ENCODE measurements at regions not wholly inside any gene's neighbourhood (a gene's known extent, or its start where the extent isn't known, plus 50 kb on each side); places are given as distances from the start of the nearest gene placed in this dataset.

GRCh38 chr20:60583741-60584140 is 625.5 kb downstream of the CDH26 start:
- TF ChIP-seq CTCF (conservative IDR thresholded peaks at IDR 0.05): no peak
- H3K4me1 Mint-ChIP-seq: peaks cover 51% of the 10 kb centered on the region
- H3K9me3 Mint-ChIP-seq: peaks cover 3% of the 10 kb centered on the region
- peaks cover 4% of the 10 kb centered on the region for H3K36me3 Mint-ChIP-seq (ENCODE audit: low read depth)
- H3K4me3 Mint-ChIP-seq: no peak overlapping the region
- no peak overlapping the region for H3K27ac Mint-ChIP-seq (ENCODE audit: unreplicated experiment)
- no peak for DNase-seq (ENCODE audit: low read depth, low spot score)
- H3K27me3 Mint-ChIP-seq (ENCODE audit: low read depth): no peaks in the 10 kb centered on the region

GRCh38 chr20:60584221-60584620 is 626.0 kb downstream of the CDH26 start:
- Mint-ChIP-seq H3K9me3 (no peaks in the 10 kb centered on the region), H3K4me3 (no peak overlapping the region), H3K36me3 (ENCODE audit: low read depth) (no peaks in the 10 kb centered on the region), H3K27ac (ENCODE audit: unreplicated experiment) (no peak overlapping the region), H3K4me1 (peaks cover 51% of the 10 kb centered on the region), H3K27me3 (ENCODE audit: low read depth) (no peaks in the 10 kb centered on the region)
- TF ChIP-seq CTCF (conservative IDR thresholded peaks at IDR 0.05): no peak
- no peak for DNase-seq (ENCODE audit: low read depth, low spot score)

- H3K4me3 Mint-ChIP-seq: no peak overlapping the region
- no peaks in the 10 kb centered on the region for H3K36me3 Mint-ChIP-seq (ENCODE audit: low read depth)
- H3K4me1 Mint-ChIP-seq: peaks cover 40% of the 10 kb centered on the region
- no peak for DNase-seq (ENCODE audit: low read depth, low spot score)
- H3K27ac Mint-ChIP-seq (ENCODE audit: unreplicated experiment): no peak overlapping the region
- no peaks in the 10 kb centered on the region for H3K9me3 Mint-ChIP-seq
- no peak for TF ChIP-seq CTCF (conservative IDR thresholded peaks at IDR 0.05)
- no peaks in the 10 kb centered on the region for H3K27me3 Mint-ChIP-seq (ENCODE audit: low read depth)
Observed at GRCh38 chr20:60585651-60586050, 627.4 kb downstream of the CDH26 start.

GRCh38 chr20:60586269-60587050 is 628.2 kb downstream of the CDH26 start:
- H3K4me3 Mint-ChIP-seq: no peak overlapping the region
- H3K27ac Mint-ChIP-seq (ENCODE audit: unreplicated experiment): no peak overlapping the region
- TF ChIP-seq CTCF (conservative IDR thresholded peaks at IDR 0.05): no peak

GRCh38 chr20:60587986-60588385 is 629.8 kb downstream of the CDH26 start:
- no peak overlapping the region for H3K27ac Mint-ChIP-seq (ENCODE audit: unreplicated experiment)
- no peaks in the 10 kb centered on the region for H3K27me3 Mint-ChIP-seq (ENCODE audit: low read depth)
- TF ChIP-seq CTCF (conservative IDR thresholded peaks at IDR 0.05): no peak
- no peak overlapping the region for H3K4me3 Mint-ChIP-seq
- DNase-seq (ENCODE audit: low read depth, low spot score): no peak
- no peaks in the 10 kb centered on the region for H3K36me3 Mint-ChIP-seq (ENCODE audit: low read depth)
- H3K9me3 Mint-ChIP-seq: no peaks in the 10 kb centered on the region
- peaks cover 36% of the 10 kb centered on the region for H3K4me1 Mint-ChIP-seq

More at GRCh38 chr20:60586269-60587050, 628.2 kb downstream of the CDH26 start:
- H3K36me3 Mint-ChIP-seq (ENCODE audit: low read depth): no peaks in the 10 kb centered on the region
- DNase-seq (ENCODE audit: low read depth, low spot score): no peak
- no peaks in the 10 kb centered on the region for H3K27me3 Mint-ChIP-seq (ENCODE audit: low read depth)
- no peaks in the 10 kb centered on the region for H3K9me3 Mint-ChIP-seq
- H3K4me1 Mint-ChIP-seq: peaks cover 40% of the 10 kb centered on the region

Measured in neural crest cell (in vitro differentiated cells).